GM18868 (cell line): ENCODE measurements at regions not wholly inside any gene's neighbourhood (a gene's known extent, or its start where the extent isn't known, plus 50 kb on each side); places are given as distances from the start of the nearest gene placed in this dataset.
A peak's percentile ranks its signal among the peaks of the same experiment; 100 is the strongest.

ENCODE experiments used
- ATAC-seq: cut with Tn5 transposase; IDR thresholded peaks from one replicate; pipeline ENCODE4 v1.9.1; 2021; ENCODE audit warnings: mild to moderate bottlenecking, moderate library complexity; ENCODE audit not compliant: unreplicated experiment

GRCh38 chr20:39893003-39893685 lies 795.9 kb downstream of the MAFB start:
- no peak for ATAC-seq

GRCh38 chr20:39890697-39891096 lies 798.3 kb downstream of the MAFB start:
- no peak for ATAC-seq

DNA sequence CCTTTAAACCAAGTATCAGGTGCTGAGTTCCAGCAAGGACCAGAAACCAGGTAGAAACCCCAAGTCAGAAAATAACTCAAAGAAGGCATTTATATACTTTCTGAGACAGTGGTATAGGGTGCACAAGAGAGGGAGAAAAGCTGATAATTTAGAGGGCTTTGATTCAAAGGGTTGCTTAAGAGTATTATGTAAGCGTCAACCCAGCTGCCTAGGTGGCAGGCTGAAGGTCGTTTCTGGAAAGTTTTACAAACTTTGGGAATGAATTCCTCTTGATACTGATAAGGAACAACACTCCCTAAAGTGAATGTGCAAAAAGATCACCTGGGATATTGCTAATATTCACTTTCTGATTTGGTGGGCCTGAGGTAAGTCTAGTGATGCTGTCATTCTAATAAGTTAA lies 800.7 kb downstream of the MAFB start:
- ATAC-seq, result no peak

DNA sequence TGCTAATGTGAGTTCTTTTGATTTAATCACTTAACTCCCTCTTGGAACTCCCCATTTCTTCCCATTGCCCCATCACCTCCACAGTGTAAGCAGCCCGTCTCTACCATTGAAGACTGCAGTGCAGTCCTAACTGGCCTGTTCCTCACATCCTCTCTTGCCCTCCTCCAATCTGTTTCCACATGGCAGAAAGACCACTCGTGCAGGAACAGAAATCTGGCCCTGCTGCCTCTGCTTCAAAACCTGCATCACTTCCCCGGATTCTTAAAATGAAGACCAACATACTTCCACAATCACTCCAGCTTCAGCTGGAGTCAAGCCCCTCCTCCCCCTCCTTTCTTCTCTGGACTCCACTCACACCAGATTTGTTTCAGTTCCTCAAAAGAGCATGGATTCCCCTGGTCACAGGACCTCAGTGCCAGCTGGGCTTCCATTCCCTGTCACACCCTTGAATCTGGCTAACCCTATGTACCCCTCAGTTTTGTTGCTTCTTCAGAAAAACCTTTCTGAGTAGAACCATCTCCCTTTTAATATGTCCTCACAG lies 802.3 kb downstream of the MAFB start:
- ATAC-seq, result no peak

- no peak for ATAC-seq
Observed at GRCh38 chr20:39885975-39886649, 802.9 kb downstream of the MAFB start.

DNA sequence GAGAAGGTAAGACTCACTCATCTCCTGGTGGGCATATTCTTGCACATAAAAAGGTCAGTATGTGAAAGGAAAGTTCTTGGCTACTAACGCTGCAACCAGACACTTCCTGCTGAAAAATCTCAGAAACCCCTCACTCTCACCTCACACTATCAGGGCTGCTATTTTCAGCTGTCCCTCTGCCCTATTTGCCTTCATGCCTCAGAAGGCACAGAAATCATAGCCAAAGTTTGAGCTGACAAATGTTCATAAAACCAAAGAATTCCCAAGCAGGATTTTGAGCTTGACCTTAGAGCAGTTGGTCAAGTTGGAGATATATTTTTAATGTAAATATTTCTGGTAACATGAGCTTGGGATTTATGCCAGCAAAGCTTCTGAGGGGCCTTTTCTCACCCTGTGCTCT lies 806.2 kb downstream of the MAFB start:
- ATAC-seq, result no peak

DNA sequence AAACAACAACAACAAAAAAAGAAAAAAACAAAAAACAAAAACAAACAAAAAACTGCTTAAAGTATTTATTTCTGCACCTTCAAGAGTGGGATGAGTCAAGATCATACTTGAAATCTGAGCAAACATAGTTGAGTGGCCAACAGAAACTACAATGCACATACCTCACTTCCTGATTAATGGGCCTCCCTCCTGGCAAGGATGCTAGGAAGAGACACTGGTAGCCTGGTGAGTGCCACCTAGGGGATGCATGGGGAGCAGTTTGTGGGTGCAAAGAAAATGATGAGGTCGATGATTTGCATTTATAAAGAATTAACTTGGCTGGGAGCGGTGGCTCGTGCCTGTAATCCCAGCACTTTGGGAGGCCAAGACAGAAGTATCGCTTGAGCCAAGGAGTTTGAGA lies 808.1 kb downstream of the MAFB start:
- peak; percentile 76 for ATAC-seq

GRCh38 chr20:39879296-39879695 lies 809.7 kb downstream of the MAFB start:
- ATAC-seq, result no peak

- ATAC-seq, result no peak
Observed at GRCh38 chr20:39878809-39879208, 810.2 kb downstream of the MAFB start.

DNA sequence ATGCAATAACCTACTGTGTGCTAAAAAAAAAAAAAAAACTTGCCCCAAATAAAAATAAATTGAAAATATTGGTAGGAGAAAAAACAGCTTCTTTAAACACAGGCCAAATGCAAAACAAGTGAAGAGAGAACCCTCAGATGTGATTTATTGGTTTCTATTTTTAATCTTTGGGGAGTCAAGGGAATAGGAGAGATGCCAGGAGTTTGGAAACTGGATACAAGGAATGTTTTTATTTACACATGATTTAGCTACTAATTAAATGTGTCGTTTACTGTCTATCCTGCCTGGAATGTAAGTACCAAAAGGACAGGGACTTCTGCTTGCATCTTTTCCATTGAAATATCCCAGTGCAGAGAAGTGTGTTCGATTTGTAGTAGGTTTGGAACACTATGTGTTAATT lies 810.7 kb downstream of the MAFB start:
- ATAC-seq, result no peak

- ATAC-seq, result no peak
Observed at GRCh38 chr20:39877788-39878187, 811.2 kb downstream of the MAFB start.

DNA sequence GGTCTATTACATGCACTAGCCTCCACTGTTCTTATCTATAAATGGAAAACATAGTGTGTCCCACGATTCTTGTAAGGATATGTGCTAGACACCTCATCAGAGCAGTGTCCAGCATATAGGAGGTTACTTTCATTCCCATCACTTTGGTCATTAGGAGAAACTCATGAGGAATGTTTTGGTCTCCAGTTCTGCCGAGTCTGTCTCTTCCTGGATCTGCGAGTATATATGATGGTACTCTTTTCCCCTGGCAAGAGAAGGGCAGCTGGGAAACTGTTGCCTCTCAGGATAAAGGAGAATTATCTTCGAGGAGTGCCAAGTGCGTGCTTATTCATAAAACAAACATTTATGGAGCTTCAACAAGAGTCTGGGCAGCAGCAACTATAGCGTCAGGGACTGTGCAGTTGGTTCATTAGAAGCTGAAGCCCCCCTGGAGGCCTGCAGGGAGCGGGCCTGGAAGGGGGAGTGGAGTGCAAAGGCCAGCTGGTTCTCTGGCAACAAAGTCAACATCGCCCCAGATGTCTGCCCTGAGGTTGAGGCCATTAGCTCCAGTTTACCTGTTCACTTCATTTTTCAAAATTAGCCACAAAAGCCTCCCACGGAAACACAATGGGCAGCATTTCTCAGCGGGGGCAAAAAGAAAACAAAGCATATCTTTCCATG lies 811.9 kb downstream of the MAFB start:
- ATAC-seq, result no peak

DNA sequence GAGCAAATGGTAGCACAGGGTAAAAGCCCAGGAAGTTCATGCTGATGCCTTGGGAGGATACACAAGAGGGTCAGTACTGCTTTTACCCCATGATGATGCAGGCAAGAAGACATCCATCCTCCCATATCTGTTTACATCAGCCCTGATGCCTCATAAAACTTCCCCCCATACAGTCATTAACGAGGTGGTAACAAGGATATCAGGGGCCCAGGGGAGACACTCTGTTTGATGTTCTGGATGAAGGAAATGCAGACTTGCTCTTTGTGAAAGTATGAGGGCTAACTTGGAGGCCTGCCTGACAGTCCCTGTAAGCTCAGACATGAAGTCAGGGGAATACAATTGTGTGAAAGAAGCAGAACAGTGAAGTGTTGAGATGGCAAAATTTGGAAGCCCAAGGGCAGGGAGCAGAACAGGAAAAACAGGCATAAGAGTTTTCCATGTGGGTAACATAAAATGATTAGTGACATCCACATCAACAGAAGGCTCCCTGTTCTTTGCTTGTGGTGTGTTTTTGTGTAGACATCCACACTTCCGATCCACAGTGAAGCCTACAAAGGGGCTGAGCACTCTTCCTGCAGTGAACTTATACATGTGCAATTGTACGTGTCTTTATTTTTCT lies 813.4 kb downstream of the MAFB start:
- no peak for ATAC-seq

GRCh38 chr20:39874049-39874893 lies 814.8 kb downstream of the MAFB start:
- peak; percentile 97 for ATAC-seq

GRCh38 chr20:39873286-39873685 lies 815.8 kb downstream of the MAFB start:
- no peak for ATAC-seq

DNA sequence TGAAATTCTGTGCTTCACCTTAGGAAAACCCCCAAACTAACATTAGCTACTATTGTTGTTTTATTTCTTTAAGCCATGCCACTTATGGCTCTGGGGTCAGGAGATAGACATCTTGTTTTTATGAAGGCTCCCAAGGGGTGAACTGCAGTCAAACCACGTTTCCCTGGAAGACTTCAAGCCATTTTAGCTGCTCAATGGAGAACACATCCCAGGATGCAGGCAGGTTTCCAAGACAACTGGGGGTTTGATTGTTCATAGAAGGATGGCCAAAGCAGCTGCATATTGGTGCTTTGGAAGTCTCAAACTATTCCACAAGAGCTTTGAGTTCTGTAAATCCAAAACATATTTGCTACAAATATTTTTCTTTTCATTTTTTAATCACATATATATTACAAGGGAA lies 818.0 kb downstream of the MAFB start:
- ATAC-seq, result no peak

- no peak for ATAC-seq
Observed at GRCh38 chr20:39865446-39865845, 823.6 kb downstream of the MAFB start.

GRCh38 chr20:39862470-39862891 lies 826.6 kb downstream of the MAFB start:
- ATAC-seq, result no peak

GRCh38 chr20:39861381-39861780 lies 827.7 kb downstream of the MAFB start:
- ATAC-seq, result no peak

GRCh38 chr20:39857835-39858234 lies 831.2 kb downstream of the MAFB start:
- ATAC-seq, result no peak

GRCh38 chr20:39857187-39857586 lies 831.8 kb downstream of the MAFB start:
- no peak for ATAC-seq
